SKM-1 (cell line): ENCODE measurements at regions not wholly inside any gene's neighbourhood (a gene's known extent, or its start where the extent isn't known, plus 50 kb on each side); places are given as distances from the start of the nearest gene placed in this dataset.

Experiments
- DNase-seq: peaks from one replicate; lab custom pipeline; 2025; ENCODE audit not compliant: unreplicated experiment; lab: John Stamatoyannopoulos, UW

DNA sequence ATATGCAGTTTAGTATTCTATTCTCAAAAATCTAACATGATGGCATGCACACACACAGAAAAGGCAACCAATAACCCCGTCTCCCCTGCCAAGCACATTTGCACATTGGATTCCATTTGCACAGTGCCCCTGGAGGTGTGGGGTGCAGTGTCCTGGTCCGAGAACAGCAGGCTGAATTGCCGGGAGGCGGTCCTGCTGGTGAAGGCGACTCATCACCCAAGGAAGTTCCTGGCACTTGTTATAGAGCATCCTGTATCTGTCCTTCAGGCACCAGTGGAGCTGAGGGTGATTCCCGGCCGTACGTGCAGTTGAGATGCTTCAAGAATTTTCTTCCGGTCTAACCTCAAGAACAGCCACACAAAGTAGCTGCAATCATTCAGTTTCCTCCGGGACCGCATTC is 73.0 kb upstream of the RAB12 start:
- DNase-seq, result no peak

DNA sequence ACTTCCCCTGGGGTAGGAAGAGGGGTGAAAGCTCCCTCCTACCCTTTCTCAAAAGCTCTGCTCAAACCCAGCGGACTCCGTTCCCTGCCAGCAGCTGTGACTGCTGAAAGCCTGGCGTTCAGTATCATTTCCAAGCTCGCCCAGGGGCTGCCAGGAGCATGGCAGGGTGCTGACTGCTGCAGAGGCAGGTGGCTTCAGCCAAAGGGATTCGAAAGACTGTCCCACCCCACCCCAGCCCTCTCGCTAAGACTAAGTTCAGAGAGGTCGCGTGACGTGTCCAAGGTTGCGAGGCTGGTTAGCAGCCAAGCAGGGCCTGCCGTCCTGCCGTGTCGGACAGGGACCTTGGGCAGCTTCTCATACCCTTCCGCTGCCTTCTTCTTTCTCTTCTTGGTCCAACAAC is 72.3 kb upstream of the RAB12 start:
- DNase-seq, result no peak

- no peak for DNase-seq
Measured at GRCh38 chr18:8537400-8537799, 71.8 kb upstream of the RAB12 start.

GRCh38 chr18:8538935-8539334 is 70.3 kb upstream of the RAB12 start:
- DNase-seq, result no peak

GRCh38 chr18:8546677-8547076 is 62.6 kb upstream of the RAB12 start:
- no peak for DNase-seq

DNA sequence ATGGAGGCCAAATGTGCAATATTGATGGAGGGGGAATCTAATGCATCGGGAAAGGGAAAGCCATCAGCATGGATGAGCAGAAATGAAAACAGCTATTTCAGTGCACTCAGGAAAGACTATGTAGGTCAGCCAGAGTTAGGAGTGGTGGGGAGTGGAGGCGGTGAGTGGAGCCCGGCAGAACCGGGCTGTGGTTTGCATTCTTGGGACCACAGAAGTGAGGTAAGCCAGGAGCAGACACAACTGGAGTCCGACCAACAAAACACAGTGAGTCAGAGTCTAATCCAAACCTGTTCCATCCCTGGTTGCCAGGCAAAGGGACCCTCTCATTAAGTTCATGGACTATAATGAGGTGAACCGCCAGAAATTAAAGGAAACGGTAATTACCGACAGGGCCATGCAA is 61.1 kb upstream of the RAB12 start:
- no peak for DNase-seq

- no peak for DNase-seq
Measured at GRCh38 chr18:8549254-8549757, 59.9 kb upstream of the RAB12 start.

DNA sequence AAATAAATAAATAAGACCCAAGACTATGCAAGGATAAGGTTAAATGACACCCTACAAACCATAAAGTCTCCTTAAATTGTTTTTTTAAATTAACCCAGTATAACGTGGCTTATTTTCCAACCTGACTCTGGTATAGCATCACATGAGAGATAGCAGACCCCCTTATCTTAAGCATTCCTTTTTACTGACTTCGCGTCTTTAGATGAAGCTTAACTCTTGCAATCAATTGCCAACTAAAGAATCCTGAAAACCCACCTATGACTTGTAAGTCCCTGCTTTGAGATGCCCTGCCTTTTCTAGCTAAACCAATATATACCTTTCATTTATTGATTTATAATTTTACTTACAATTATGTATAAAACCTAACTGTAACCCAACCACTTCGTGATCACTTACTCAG is 57.1 kb upstream of the RAB12 start:
- no peak for DNase-seq

DNA sequence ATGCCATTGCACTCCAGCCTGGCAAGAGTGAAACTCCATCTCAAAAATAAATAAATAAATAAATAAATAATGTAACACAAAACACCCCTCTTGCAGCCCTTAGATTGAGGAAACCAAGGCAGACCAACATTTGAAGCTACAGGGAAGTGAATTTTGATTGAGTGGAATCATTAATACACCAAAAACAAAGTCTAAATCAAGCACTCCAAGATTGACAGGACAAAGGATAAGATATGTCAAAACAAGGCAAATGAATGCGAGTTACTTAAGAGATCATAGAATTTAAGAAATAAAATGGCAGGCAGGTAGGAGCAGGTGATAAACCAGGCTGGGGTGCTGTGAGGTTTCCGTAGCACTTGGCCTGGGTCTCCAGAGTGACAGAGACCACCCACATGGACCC is 54.9 kb upstream of the RAB12 start:
- no peak for DNase-seq

- DNase-seq, result no peak
Measured at GRCh38 chr18:8556424-8556823, 52.8 kb upstream of the RAB12 start.
